HCT116 (cell line): ENCODE measurements at regions not wholly inside any gene's neighbourhood (a gene's known extent, or its start where the extent isn't known, plus 50 kb on each side); places are given as distances from the start of the nearest gene placed in this dataset.

ENCODE experiments used
- ATAC-seq: fragments of 200-7000 bp; cut with Tn5 transposase; 2 replicates; pipeline ENCODE4 v1.9.1; 2020; ENCODE audit warnings: mild to moderate bottlenecking, moderate library complexity
- BruUV-seq: library from RNA; stranded (reverse); fragments of 400-500 nt; replicated peaks from 2 replicates; lab custom pipeline; 2021; lab: Mats Ljungman, UMichigan
- CTCF ChIA-PET: fragments of 300-600 bp; sonication (Branson Sonifier 250); formaldehyde crosslinking; loops from one replicate; lab custom pipeline; 2021; ENCODE audit warnings: antibody characterized with exemption; lab: Charles Lee
- POLR2A ChIA-PET: fragments of 300-600, 350-600 bp; sonication (Branson Sonifier 250); formaldehyde crosslinking; loops from one replicate; lab custom pipeline; 2021; ENCODE audit warnings: antibody characterized with exemption; lab: Charles Lee
- RAD21 ChIA-PET, 2 experiments: fragments of 300-600 bp; sonication (Branson Sonifier 250); formaldehyde crosslinking; loops; one replicate each; lab custom pipeline; 2023; ENCODE audit warnings: low total read pairs in 2 of 2; ENCODE audit not compliant: uncharacterized antibody in 2 of 2, unreplicated experiment in 2 of 2, low non-redundant PET in 1 of 2; lab: Charles Lee
- DNase-seq: peaks from one replicate; pipeline ENCODE4 v3.0.0-alpha.2; 2010; ENCODE audit warnings: low read depth, low spot score
- H2AFZ ChIP-seq: fragments of 200-600 bp; shearing (Covaris generic), sonication (generic); 2 replicates; pipeline ENCODE4 v1.6.1; 2017; ENCODE audit warnings: low read depth, mixed run types, mixed read lengths, antibody characterized with exemption, low read length; ENCODE audit not compliant: poor library complexity, severe bottlenecking
- H3K27ac ChIP-seq: 2 replicates; pipeline ENCODE4 v1.5.1; 2012; ENCODE audit warnings: low read depth, low read length
- H3K27me3 ChIP-seq: fragments of 200-600 bp; sonication (generic); 2 replicates; pipeline ENCODE4 v1.6.1; 2016; ENCODE audit warnings: mixed run types, low read length, mixed read lengths; ENCODE audit not compliant: insufficient read depth
- H3K36me3 ChIP-seq, 2 experiments: fragments of 200-500 bp in 1 of 2; fragments of 200-600 bp in 1 of 2; sonication (Bioruptor generic) in 1 of 2; sonication (generic) in 1 of 2; 2 replicates each; pipeline versions ENCODE4 v1.5.1 to v1.6.1; 2014 to 2016; ENCODE audit warnings: low read length in 2 of 2, inconsistent platforms in 1 of 2, mixed read lengths in 1 of 2, mixed run types in 1 of 2; ENCODE audit not compliant: insufficient read depth in 2 of 2, control insufficient read depth in 1 of 2
- H3K4me1 ChIP-seq, 2 experiments: fragments of 200-600 bp in 1 of 2; sonication (generic) in 1 of 2; 2 replicates each; pipeline versions ENCODE4 v1.5.1 to v1.6.1; 2012 to 2017; ENCODE audit warnings: low read length in 2 of 2, inconsistent platforms in 1 of 2, mild to moderate bottlenecking in 1 of 2, mixed read lengths in 1 of 2, mixed run types in 1 of 2, moderate library complexity in 1 of 2; ENCODE audit not compliant: insufficient read depth in 2 of 2, control insufficient read depth in 1 of 2
- H3K4me2 ChIP-seq: fragments of 200-600 bp; sonication (generic); 2 replicates; pipeline ENCODE4 v1.6.1; 2017; ENCODE audit warnings: mixed run types, low read length, mixed read lengths
- H3K4me3 ChIP-seq, 2 experiments: fragments of 200-600 bp in 1 of 2; sonication (generic) in 1 of 2; replicated peaks in 1 of 2; 2 replicates each; pipeline ENCODE4 v1.5.1; 2011 to 2016; ENCODE audit warnings: low read length in 2 of 2, control low read depth in 1 of 2, low read depth in 1 of 2, mild to moderate bottlenecking in 1 of 2, mixed read lengths in 1 of 2, mixed run types in 1 of 2
- H3K79me2 ChIP-seq: fragments of 200-600 bp; sonication (generic); 2 replicates; pipeline ENCODE4 v1.6.1; 2017; ENCODE audit warnings: mild to moderate bottlenecking, mixed run types, low read length, moderate library complexity, mixed read lengths; ENCODE audit not compliant: insufficient read depth
- H3K9ac ChIP-seq: fragments of 200-600 bp; sonication (generic); 2 replicates; pipeline ENCODE4 v1.6.1; 2016; ENCODE audit warnings: low read length, mixed read lengths
- H3K9me2 ChIP-seq: fragments of 200-600 bp; sonication (generic), shearing (Covaris generic); 2 replicates; pipeline ENCODE4 v1.6.1; 2017; ENCODE audit warnings: mixed run types, mild to moderate bottlenecking, moderate library complexity; ENCODE audit not compliant: insufficient read depth
- H3K9me3 ChIP-seq, 2 experiments: fragments of 200-500 bp in 1 of 2; fragments of 200-600 bp in 1 of 2; sonication (Bioruptor generic) in 1 of 2; sonication (generic) in 1 of 2; 2 replicates each; pipeline ENCODE4 v1.6.1; 2014 to 2017; ENCODE audit warnings: low read length in 2 of 2, mixed read lengths in 2 of 2, inconsistent platforms in 1 of 2, low read depth in 1 of 2, mild to moderate bottlenecking in 1 of 2, mixed run types in 1 of 2, moderate library complexity in 1 of 2; ENCODE audit not compliant: control insufficient read depth in 1 of 2, insufficient read depth in 1 of 2
- H4K20me1 ChIP-seq: fragments of 200-600 bp; sonication (generic), shearing (Covaris generic); 2 replicates; pipeline ENCODE4 v1.6.1; 2017; ENCODE audit warnings: mixed run types, mild to moderate bottlenecking, moderate library complexity; ENCODE audit not compliant: insufficient read depth
- CBX3 ChIP-seq: IDR thresholded peaks from 2 replicates; pipeline ENCODE4 v1.6.1; 2012; ENCODE audit warnings: low read depth
- EGR1 ChIP-seq: IDR thresholded peaks from 2 replicates; pipeline ENCODE4 v1.6.1; 2012; ENCODE audit warnings: low read depth
- EZH2phosphoT487 ChIP-seq: fragments of 200-600 bp; IDR thresholded peaks from 2 replicates; pipeline ENCODE4 v1.6.1; 2018; ENCODE audit warnings: antibody characterized with exemption, borderline replicate concordance
- JUND ChIP-seq: IDR thresholded peaks from 2 replicates; pipeline ENCODE4 v1.6.1; 2012
- POLR2A ChIP-seq: IDR thresholded peaks from 2 replicates; pipeline ENCODE4 v1.7.0; 2011; ENCODE audit warnings: borderline replicate concordance; ENCODE audit not compliant: insufficient read depth, insufficient read length; ENCODE audit errors: extremely low read depth
- SRF ChIP-seq: IDR thresholded peaks from 2 replicates; pipeline ENCODE4 v1.6.1; 2012; ENCODE audit warnings: low read depth
- YY1 ChIP-seq: IDR thresholded peaks from 2 replicates; pipeline ENCODE4 v1.6.1; 2011; ENCODE audit warnings: low read length, low read depth, moderate library complexity, mild to moderate bottlenecking; ENCODE audit not compliant: insufficient replicate concordance; ENCODE audit errors: extremely low read depth
- intact Hi-C: fragments of 100-400 bp; cut with micrococcal nuclease; formaldehyde crosslinking; loops from 2 replicates; pipeline ENCODE4 v1.10.0; 2022
- TF ChIP-seq, protein P1 (sequence below): IDR thresholded peaks from 2 replicates; pipeline ENCODE4 v1.6.1; 2012; ENCODE audit warnings: low read depth
- TF ChIP-seq, protein P2 (sequence below), 3 experiments: fragments of 200-600 bp in 1 of 3; sonication (generic) in 1 of 3; IDR thresholded peaks in 2 of 3; conservative IDR thresholded peaks in 1 of 3; 2 replicates each; pipeline ENCODE4 v1.5.1; 2012 to 2017; ENCODE audit warnings: low read depth in 2 of 3, low read length in 2 of 3, antibody characterized with exemption in 1 of 3, borderline replicate concordance in 1 of 3, control low read depth in 1 of 3, mild to moderate bottlenecking in 1 of 3, mixed read lengths in 1 of 3, mixed run types in 1 of 3, moderate library complexity in 1 of 3; ENCODE audit not compliant: insufficient read depth in 1 of 3
- TF ChIP-seq, protein P3 (sequence below): IDR thresholded peaks from 2 replicates; pipeline ENCODE4 v1.6.1; 2011; ENCODE audit warnings: mild to moderate bottlenecking, low read length, moderate library complexity; ENCODE audit not compliant: insufficient replicate concordance; ENCODE audit errors: extremely low read depth

- ATAC-seq: no peak
- H3K27me3 ChIP-seq: no peaks in the 10 kb centered on the region
- BruUV-seq: no TSS peak
- H3K4me3 ChIP-seq: no peak overlapping the region
- no peaks in the 10 kb centered on the region for H4K20me1 ChIP-seq
- H3K4me2 ChIP-seq: no peak overlapping the region
- no peaks in the 10 kb centered on the region for H3K36me3 ChIP-seq
- POLR2A ChIA-PET: no interaction called here
- H2AFZ ChIP-seq: no peak overlapping the region
- RAD21 ChIA-PET: no interaction called here
- DNase-seq: no peak
- no peaks in the 10 kb centered on the region for H3K9me2 ChIP-seq
- H3K27ac ChIP-seq: no peak overlapping the region
- CTCF ChIA-PET: no interaction called here
- H3K79me2 ChIP-seq: no peaks in the 10 kb centered on the region
- H3K9ac ChIP-seq: no peak overlapping the region
- peaks cover 7 to 20% of the 10 kb centered on the region in 2 experiments; a peak in 3 of 4 replicates for H3K9me3 ChIP-seq
- H3K4me1 ChIP-seq: no peaks in the 10 kb centered on the region
- TF ChIP-seq JUND (no peak), CBX3 (no peak), EZH2phosphoT487 (no peak), YY1 (no peak), SRF (no peak), EGR1 (no peak), POLR2A (no peak)
- TF ChIP-seq, protein P1, sequence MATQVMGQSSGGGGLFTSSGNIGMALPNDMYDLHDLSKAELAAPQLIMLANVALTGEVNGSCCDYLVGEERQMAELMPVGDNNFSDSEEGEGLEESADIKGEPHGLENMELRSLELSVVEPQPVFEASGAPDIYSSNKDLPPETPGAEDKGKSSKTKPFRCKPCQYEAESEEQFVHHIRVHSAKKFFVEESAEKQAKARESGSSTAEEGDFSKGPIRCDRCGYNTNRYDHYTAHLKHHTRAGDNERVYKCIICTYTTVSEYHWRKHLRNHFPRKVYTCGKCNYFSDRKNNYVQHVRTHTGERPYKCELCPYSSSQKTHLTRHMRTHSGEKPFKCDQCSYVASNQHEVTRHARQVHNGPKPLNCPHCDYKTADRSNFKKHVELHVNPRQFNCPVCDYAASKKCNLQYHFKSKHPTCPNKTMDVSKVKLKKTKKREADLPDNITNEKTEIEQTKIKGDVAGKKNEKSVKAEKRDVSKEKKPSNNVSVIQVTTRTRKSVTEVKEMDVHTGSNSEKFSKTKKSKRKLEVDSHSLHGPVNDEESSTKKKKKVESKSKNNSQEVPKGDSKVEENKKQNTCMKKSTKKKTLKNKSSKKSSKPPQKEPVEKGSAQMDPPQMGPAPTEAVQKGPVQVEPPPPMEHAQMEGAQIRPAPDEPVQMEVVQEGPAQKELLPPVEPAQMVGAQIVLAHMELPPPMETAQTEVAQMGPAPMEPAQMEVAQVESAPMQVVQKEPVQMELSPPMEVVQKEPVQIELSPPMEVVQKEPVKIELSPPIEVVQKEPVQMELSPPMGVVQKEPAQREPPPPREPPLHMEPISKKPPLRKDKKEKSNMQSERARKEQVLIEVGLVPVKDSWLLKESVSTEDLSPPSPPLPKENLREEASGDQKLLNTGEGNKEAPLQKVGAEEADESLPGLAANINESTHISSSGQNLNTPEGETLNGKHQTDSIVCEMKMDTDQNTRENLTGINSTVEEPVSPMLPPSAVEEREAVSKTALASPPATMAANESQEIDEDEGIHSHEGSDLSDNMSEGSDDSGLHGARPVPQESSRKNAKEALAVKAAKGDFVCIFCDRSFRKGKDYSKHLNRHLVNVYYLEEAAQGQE: no peak
- TF ChIP-seq, protein P2, sequence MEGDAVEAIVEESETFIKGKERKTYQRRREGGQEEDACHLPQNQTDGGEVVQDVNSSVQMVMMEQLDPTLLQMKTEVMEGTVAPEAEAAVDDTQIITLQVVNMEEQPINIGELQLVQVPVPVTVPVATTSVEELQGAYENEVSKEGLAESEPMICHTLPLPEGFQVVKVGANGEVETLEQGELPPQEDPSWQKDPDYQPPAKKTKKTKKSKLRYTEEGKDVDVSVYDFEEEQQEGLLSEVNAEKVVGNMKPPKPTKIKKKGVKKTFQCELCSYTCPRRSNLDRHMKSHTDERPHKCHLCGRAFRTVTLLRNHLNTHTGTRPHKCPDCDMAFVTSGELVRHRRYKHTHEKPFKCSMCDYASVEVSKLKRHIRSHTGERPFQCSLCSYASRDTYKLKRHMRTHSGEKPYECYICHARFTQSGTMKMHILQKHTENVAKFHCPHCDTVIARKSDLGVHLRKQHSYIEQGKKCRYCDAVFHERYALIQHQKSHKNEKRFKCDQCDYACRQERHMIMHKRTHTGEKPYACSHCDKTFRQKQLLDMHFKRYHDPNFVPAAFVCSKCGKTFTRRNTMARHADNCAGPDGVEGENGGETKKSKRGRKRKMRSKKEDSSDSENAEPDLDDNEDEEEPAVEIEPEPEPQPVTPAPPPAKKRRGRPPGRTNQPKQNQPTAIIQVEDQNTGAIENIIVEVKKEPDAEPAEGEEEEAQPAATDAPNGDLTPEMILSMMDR (IDR thresholded peaks at IDR 0.05 in 2 of 3, conservative IDR thresholded peaks at IDR 0.05 in 1 of 3; ENCODE audit: borderline replicate concordance in 1 of 3, insufficient read depth in 1 of 3, low read depth in 2 of 3, low read length in 2 of 3): no peak
- TF ChIP-seq, protein P3, sequence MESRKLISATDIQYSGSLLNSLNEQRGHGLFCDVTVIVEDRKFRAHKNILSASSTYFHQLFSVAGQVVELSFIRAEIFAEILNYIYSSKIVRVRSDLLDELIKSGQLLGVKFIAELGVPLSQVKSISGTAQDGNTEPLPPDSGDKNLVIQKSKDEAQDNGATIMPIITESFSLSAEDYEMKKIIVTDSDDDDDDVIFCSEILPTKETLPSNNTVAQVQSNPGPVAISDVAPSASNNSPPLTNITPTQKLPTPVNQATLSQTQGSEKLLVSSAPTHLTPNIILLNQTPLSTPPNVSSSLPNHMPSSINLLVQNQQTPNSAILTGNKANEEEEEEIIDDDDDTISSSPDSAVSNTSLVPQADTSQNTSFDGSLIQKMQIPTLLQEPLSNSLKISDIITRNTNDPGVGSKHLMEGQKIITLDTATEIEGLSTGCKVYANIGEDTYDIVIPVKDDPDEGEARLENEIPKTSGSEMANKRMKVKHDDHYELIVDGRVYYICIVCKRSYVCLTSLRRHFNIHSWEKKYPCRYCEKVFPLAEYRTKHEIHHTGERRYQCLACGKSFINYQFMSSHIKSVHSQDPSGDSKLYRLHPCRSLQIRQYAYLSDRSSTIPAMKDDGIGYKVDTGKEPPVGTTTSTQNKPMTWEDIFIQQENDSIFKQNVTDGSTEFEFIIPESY: no peak
- intact Hi-C loops: no loop called here
Measured at GRCh38 chr9:25421560-25421959, 256.7 kb downstream of the TUSC1 start.
